Nephron progenitor cell (in vitro differentiated cells): ENCODE measurements at regions not wholly inside any gene's neighbourhood (a gene's known extent, or its start where the extent isn't known, plus 50 kb on each side); places are given as distances from the start of the nearest gene placed in this dataset.

Experiments
- DNase-seq: peaks from one replicate; pipeline ENCODE4 v3.0.0; 2021
- H3K27ac Mint-ChIP-seq: 2 replicates; pipeline ENCODE4 v1.8.0; 2021; ENCODE audit warnings: mild to moderate bottlenecking, moderate library complexity, mixed read lengths
- H3K27me3 Mint-ChIP-seq: 2 replicates; pipeline ENCODE4 v1.8.0; 2021; ENCODE audit warnings: mild to moderate bottlenecking, low read depth, mixed read lengths; ENCODE audit not compliant: poor library complexity
- H3K36me3 Mint-ChIP-seq: 2 replicates; pipeline ENCODE4 v1.8.0; 2021; ENCODE audit warnings: low read depth, mixed read lengths
- H3K4me1 Mint-ChIP-seq: 2 replicates; pipeline ENCODE4 v1.8.0; 2021; ENCODE audit warnings: mixed read lengths
- H3K4me3 Mint-ChIP-seq: 2 replicates; pipeline ENCODE4 v1.8.0; 2021; ENCODE audit warnings: mild to moderate bottlenecking, moderate library complexity, mixed read lengths
- H3K9me3 Mint-ChIP-seq: 2 replicates; pipeline ENCODE4 v1.8.0; 2021; ENCODE audit warnings: mild to moderate bottlenecking, moderate library complexity, mixed read lengths
- TF ChIP-seq, protein P1 (sequence below): fragments of 200-600 bp; sonication (generic); IDR thresholded peaks from 2 replicates; pipeline ENCODE4 v1.5.0; 2021; ENCODE audit warnings: antibody characterized with exemption

GRCh38 chr13:105345131-105345530 is 1190.3 kb downstream of the EFNB2 start:
- H3K4me3 Mint-ChIP-seq, result no peak overlapping the region
- peaks cover 4% of the 10 kb centered on the region for H3K4me1 Mint-ChIP-seq
- DNase-seq, result no peak
- no peaks in the 10 kb centered on the region for H3K27me3 Mint-ChIP-seq
- H3K36me3 Mint-ChIP-seq, result no peaks in the 10 kb centered on the region
- TF ChIP-seq, protein P1, sequence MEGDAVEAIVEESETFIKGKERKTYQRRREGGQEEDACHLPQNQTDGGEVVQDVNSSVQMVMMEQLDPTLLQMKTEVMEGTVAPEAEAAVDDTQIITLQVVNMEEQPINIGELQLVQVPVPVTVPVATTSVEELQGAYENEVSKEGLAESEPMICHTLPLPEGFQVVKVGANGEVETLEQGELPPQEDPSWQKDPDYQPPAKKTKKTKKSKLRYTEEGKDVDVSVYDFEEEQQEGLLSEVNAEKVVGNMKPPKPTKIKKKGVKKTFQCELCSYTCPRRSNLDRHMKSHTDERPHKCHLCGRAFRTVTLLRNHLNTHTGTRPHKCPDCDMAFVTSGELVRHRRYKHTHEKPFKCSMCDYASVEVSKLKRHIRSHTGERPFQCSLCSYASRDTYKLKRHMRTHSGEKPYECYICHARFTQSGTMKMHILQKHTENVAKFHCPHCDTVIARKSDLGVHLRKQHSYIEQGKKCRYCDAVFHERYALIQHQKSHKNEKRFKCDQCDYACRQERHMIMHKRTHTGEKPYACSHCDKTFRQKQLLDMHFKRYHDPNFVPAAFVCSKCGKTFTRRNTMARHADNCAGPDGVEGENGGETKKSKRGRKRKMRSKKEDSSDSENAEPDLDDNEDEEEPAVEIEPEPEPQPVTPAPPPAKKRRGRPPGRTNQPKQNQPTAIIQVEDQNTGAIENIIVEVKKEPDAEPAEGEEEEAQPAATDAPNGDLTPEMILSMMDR, result no peak
- no peaks in the 10 kb centered on the region for H3K9me3 Mint-ChIP-seq
- no peak overlapping the region for H3K27ac Mint-ChIP-seq

- Mint-ChIP-seq H3K4me1 (peaks cover 7% of the 10 kb centered on the region), H3K27ac (no peak overlapping the region), H3K9me3 (no peaks in the 10 kb centered on the region), H3K4me3 (no peak overlapping the region), H3K27me3 (no peaks in the 10 kb centered on the region), H3K36me3 (no peaks in the 10 kb centered on the region)
- no peak for DNase-seq
- TF ChIP-seq, protein P1, result no peak
These were observed 1192.2 kb downstream of the EFNB2 start for GRCh38 chr13:105343134-105343806.

GRCh38 chr13:105342281-105342820 is 1193.1 kb downstream of the EFNB2 start:
- Mint-ChIP-seq H3K4me3 (no peak overlapping the region), H3K36me3 (no peaks in the 10 kb centered on the region), H3K9me3 (no peaks in the 10 kb centered on the region), H3K27me3 (no peaks in the 10 kb centered on the region), H3K4me1 (peaks cover 9% of the 10 kb centered on the region), H3K27ac (no peak overlapping the region)
- DNase-seq, result no peak
- TF ChIP-seq, protein P1, result no peak

GRCh38 chr13:105341758-105342157 is 1193.7 kb downstream of the EFNB2 start:
- TF ChIP-seq, protein P1, result no peak

DNA sequence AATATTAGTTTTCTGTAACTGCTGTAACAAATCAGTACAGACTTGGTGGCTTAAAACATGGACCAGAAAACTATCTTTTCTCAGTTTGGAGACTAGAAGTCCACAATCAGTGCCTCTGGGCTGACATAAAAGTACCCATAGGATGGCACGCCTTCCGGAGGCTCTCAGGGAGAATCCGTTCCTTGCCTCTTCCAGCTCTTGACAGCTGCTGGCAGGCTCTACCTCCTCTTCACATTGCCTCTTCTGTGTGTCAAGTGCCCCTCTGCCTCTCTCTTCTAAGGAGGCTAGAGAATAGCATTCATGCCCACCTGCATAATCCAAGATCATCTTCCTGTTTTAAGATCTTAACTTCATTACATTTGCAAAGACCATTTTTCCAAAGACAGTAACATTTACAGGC is 1194.2 kb downstream of the EFNB2 start:
- Mint-ChIP-seq H3K27me3 (no peaks in the 10 kb centered on the region), H3K4me3 (no peak overlapping the region), H3K9me3 (no peaks in the 10 kb centered on the region), H3K4me1 (peaks cover 9% of the 10 kb centered on the region), H3K27ac (no peak overlapping the region), H3K36me3 (no peaks in the 10 kb centered on the region)
- DNase-seq, result no peak
- TF ChIP-seq, protein P1, result no peak

More at GRCh38 chr13:105341758-105342157, 1193.7 kb downstream of the EFNB2 start:
- Mint-ChIP-seq H3K36me3 (no peaks in the 10 kb centered on the region), H3K9me3 (no peaks in the 10 kb centered on the region), H3K27ac (no peak overlapping the region), H3K27me3 (no peaks in the 10 kb centered on the region), H3K4me3 (no peak overlapping the region), H3K4me1 (peaks cover 9% of the 10 kb centered on the region)
- DNase-seq, result no peak
